Neural cell (in vitro differentiated cells): ENCODE measurements at regions not wholly inside any gene's neighbourhood (a gene's known extent, or its start where the extent isn't known, plus 50 kb on each side); places are given as distances from the start of the nearest gene placed in this dataset.
"Not testable (repeated sequence)": the region's sequence is repeated elsewhere in the genome, so short reads cannot be mapped to it uniquely, and the experiment has no call there.

ENCODE experiments used
- H2AFZ ChIP-seq: fragments of 200-600, 300-800 bp; sonication (generic), shearing (Covaris generic); 2 replicates; pipeline ENCODE4 v1.6.0; 2014; ENCODE audit warnings: low read depth, mild to moderate bottlenecking, antibody characterized with exemption, low read length, moderate library complexity
- H3F3A ChIP-seq: fragments of 200-600 bp; shearing (Covaris generic); 2 replicates; pipeline ENCODE4 v1.6.1; 2016; ENCODE audit warnings: mild to moderate bottlenecking, moderate library complexity, mixed read lengths, antibody characterized with exemption, low read length; ENCODE audit not compliant: insufficient read depth, poor library complexity, severe bottlenecking
- H3K27ac ChIP-seq: fragments of 200-600, 300-800 bp; sonication (generic), shearing (Covaris generic); 2 replicates; pipeline ENCODE4 v1.5.1; 2014; ENCODE audit warnings: mild to moderate bottlenecking, low read length, moderate library complexity
- H3K27me3 ChIP-seq: fragments of 300-800, 200-600 bp; sonication (generic), shearing (Covaris generic); 2 replicates; pipeline ENCODE4 v1.6.0; 2014; ENCODE audit warnings: mild to moderate bottlenecking, low read depth, low read length, moderate library complexity; ENCODE audit not compliant: insufficient read depth
- H3K36me3 ChIP-seq: fragments of 300-800, 200-600 bp; sonication (generic), shearing (Covaris generic); 2 replicates; pipeline ENCODE4 v1.5.1; 2014; ENCODE audit warnings: mild to moderate bottlenecking, antibody characterized with exemption, low read length, moderate library complexity; ENCODE audit not compliant: insufficient read depth
- H3K4me2 ChIP-seq: fragments of 300-800, 200-600 bp; sonication (generic), shearing (Covaris generic); 2 replicates; pipeline ENCODE4 v1.6.0; 2014; ENCODE audit warnings: mild to moderate bottlenecking, low read length
- H3K4me3 ChIP-seq: fragments of 300-800, 200-600 bp; sonication (generic), shearing (Covaris generic); 2 replicates; pipeline ENCODE4 v1.5.1; 2014; ENCODE audit warnings: mild to moderate bottlenecking, low read length, moderate library complexity
- H3K79me2 ChIP-seq: fragments of 200-600 bp; shearing (Covaris generic); replicated peaks from 2 replicates; pipeline ENCODE4 v1.6.0; 2014; ENCODE audit warnings: mild to moderate bottlenecking, low read length, moderate library complexity; ENCODE audit not compliant: insufficient read depth
- H3K9ac ChIP-seq: fragments of 300-800, 200-600 bp; sonication (generic), shearing (Covaris generic); 2 replicates; pipeline ENCODE4 v1.6.1; 2016; ENCODE audit warnings: mild to moderate bottlenecking, low read length, mixed read lengths
- H3K9me2 ChIP-seq: fragments of 200-600 bp; shearing (Covaris generic); 2 replicates; pipeline ENCODE4 v1.6.1; 2016; ENCODE audit warnings: mild to moderate bottlenecking, low read length, mixed read lengths; ENCODE audit not compliant: insufficient read depth
- H3K9me3 ChIP-seq: fragments of 200-600, 300-800 bp; sonication (generic), shearing (Covaris generic); 2 replicates; pipeline ENCODE4 v1.6.1; 2016; ENCODE audit warnings: mild to moderate bottlenecking, mixed run types, low read length, moderate library complexity, mixed read lengths
- H4K20me1 ChIP-seq: fragments of 200-600 bp; shearing (Covaris generic); 2 replicates; pipeline ENCODE4 v1.6.1; 2016; ENCODE audit warnings: mild to moderate bottlenecking, mixed run types; ENCODE audit not compliant: insufficient read depth
- EP300 ChIP-seq: fragments of 450-650 bp; conservative IDR thresholded peaks from 2 replicates; pipeline ENCODE4 v1.6.1; 2014; ENCODE audit warnings: antibody characterized with exemption, mild to moderate bottlenecking, moderate library complexity; ENCODE audit not compliant: poor library complexity, severe bottlenecking
- EZH2 ChIP-seq: fragments of 200-600, 300-800 bp; shearing (Covaris generic), sonication (generic); IDR thresholded peaks from 2 replicates; pipeline ENCODE4 v1.6.1; 2014; ENCODE audit warnings: antibody characterized with exemption, low read length, borderline replicate concordance, mild to moderate bottlenecking; ENCODE audit not compliant: insufficient read depth, poor library complexity, severe bottlenecking
- MXI1 ChIP-seq: fragments of 450-650 bp; conservative IDR thresholded peaks from 2 replicates; pipeline ENCODE4 v1.6.1; 2014; ENCODE audit warnings: antibody characterized with exemption, mild to moderate bottlenecking; ENCODE audit not compliant: poor library complexity, severe bottlenecking
- POLR2AphosphoS5 ChIP-seq: IDR thresholded peaks from 2 replicates; pipeline ENCODE4 v1.6.1; 2012
- RAD21 ChIP-seq: fragments of 450-650 bp; conservative IDR thresholded peaks from 2 replicates; pipeline ENCODE4 v1.6.1; 2014; ENCODE audit warnings: antibody characterized with exemption, mild to moderate bottlenecking, moderate library complexity
- SMC3 ChIP-seq: fragments of 450-650 bp; conservative IDR thresholded peaks from 2 replicates; pipeline ENCODE4 v1.6.1; 2014; ENCODE audit warnings: antibody characterized with exemption, mild to moderate bottlenecking, moderate library complexity; ENCODE audit not compliant: poor library complexity
- TAF1 ChIP-seq: IDR thresholded peaks from 2 replicates; pipeline ENCODE4 v1.6.1; 2012; ENCODE audit warnings: low read depth
- TF ChIP-seq, protein P1 (sequence below): IDR thresholded peaks from 2 replicates; pipeline ENCODE4 v1.6.1; 2012; ENCODE audit warnings: borderline replicate concordance
- TF ChIP-seq, protein P2 (sequence below): fragments of 450-650 bp; IDR thresholded peaks from 2 replicates; pipeline ENCODE4 v1.5.1; 2014; ENCODE audit warnings: antibody characterized with exemption, mild to moderate bottlenecking, moderate library complexity; ENCODE audit not compliant: poor library complexity, severe bottlenecking

- H3K9me2 ChIP-seq, result no peaks in the 10 kb centered on the region
- no peak overlapping the region for H3K4me2 ChIP-seq
- no peak overlapping the region for H3K4me3 ChIP-seq
- H3K79me2 ChIP-seq, result no peaks in the 10 kb centered on the region
- H4K20me1 ChIP-seq, result no peaks in the 10 kb centered on the region
- H3K9ac ChIP-seq, result no peak overlapping the region
- H3K9me3 ChIP-seq, result no peaks in the 10 kb centered on the region
- no peak overlapping the region for H2AFZ ChIP-seq
- no peaks in the 10 kb centered on the region for H3K36me3 ChIP-seq
- TF ChIP-seq RAD21 (no peak), EZH2 (no peak), POLR2AphosphoS5 (no peak), SMC3 (no peak), MXI1 (no peak), TAF1 (no peak), EP300 (no peak)
- TF ChIP-seq, protein P1, sequence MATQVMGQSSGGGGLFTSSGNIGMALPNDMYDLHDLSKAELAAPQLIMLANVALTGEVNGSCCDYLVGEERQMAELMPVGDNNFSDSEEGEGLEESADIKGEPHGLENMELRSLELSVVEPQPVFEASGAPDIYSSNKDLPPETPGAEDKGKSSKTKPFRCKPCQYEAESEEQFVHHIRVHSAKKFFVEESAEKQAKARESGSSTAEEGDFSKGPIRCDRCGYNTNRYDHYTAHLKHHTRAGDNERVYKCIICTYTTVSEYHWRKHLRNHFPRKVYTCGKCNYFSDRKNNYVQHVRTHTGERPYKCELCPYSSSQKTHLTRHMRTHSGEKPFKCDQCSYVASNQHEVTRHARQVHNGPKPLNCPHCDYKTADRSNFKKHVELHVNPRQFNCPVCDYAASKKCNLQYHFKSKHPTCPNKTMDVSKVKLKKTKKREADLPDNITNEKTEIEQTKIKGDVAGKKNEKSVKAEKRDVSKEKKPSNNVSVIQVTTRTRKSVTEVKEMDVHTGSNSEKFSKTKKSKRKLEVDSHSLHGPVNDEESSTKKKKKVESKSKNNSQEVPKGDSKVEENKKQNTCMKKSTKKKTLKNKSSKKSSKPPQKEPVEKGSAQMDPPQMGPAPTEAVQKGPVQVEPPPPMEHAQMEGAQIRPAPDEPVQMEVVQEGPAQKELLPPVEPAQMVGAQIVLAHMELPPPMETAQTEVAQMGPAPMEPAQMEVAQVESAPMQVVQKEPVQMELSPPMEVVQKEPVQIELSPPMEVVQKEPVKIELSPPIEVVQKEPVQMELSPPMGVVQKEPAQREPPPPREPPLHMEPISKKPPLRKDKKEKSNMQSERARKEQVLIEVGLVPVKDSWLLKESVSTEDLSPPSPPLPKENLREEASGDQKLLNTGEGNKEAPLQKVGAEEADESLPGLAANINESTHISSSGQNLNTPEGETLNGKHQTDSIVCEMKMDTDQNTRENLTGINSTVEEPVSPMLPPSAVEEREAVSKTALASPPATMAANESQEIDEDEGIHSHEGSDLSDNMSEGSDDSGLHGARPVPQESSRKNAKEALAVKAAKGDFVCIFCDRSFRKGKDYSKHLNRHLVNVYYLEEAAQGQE, result no peak
- TF ChIP-seq, protein P2, sequence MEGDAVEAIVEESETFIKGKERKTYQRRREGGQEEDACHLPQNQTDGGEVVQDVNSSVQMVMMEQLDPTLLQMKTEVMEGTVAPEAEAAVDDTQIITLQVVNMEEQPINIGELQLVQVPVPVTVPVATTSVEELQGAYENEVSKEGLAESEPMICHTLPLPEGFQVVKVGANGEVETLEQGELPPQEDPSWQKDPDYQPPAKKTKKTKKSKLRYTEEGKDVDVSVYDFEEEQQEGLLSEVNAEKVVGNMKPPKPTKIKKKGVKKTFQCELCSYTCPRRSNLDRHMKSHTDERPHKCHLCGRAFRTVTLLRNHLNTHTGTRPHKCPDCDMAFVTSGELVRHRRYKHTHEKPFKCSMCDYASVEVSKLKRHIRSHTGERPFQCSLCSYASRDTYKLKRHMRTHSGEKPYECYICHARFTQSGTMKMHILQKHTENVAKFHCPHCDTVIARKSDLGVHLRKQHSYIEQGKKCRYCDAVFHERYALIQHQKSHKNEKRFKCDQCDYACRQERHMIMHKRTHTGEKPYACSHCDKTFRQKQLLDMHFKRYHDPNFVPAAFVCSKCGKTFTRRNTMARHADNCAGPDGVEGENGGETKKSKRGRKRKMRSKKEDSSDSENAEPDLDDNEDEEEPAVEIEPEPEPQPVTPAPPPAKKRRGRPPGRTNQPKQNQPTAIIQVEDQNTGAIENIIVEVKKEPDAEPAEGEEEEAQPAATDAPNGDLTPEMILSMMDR, result no peak
- no peak overlapping the region for H3K27ac ChIP-seq
- no peaks in the 10 kb centered on the region for H3F3A ChIP-seq
- no peaks in the 10 kb centered on the region for H3K27me3 ChIP-seq
Observed at GRCh38 chr10:33832124-33832787, 497.8 kb upstream of the NRP1 start.

GRCh38 chr10:33831591-33831990, 497.1 kb upstream of the NRP1 start:
- Histone ChIP-seq H3K36me3 (no peaks in the 10 kb centered on the region), H3K4me3 (no peak overlapping the region), H3K9me3 (no peaks in the 10 kb centered on the region), H4K20me1 (no peaks in the 10 kb centered on the region), H3F3A (no peaks in the 10 kb centered on the region), H3K27me3 (no peaks in the 10 kb centered on the region), H3K4me2 (no peak overlapping the region), H3K9ac (no peak overlapping the region), H3K27ac (no peak overlapping the region), H3K79me2 (no peaks in the 10 kb centered on the region), H3K9me2 (no peaks in the 10 kb centered on the region), H2AFZ (no peak overlapping the region)
- TF ChIP-seq POLR2AphosphoS5 (no peak), TAF1 (no peak), RAD21 (no peak), EP300 (no peak), EZH2 (no peak)
- TF ChIP-seq, protein P1, result no peak
- TF ChIP-seq, protein P2, result no peak

DNA sequence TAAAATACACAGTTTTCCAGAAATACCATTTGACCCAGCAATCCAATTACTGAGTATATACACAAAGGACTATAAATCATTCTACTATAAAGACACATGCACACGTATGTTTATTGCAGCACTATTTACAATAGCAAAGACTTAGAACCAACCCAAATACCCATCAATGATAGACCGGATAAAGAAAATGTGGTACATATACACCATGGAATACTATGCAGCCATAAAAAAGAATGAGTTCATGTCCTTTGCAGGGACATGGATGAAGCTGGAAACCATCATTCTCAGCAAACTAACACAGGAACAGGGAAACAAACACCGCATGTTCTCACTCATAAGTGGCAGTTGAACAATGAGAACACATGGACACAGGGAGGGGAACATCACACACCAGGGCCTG, 495.4 kb upstream of the NRP1 start:
- not testable (repeated sequence) for H3K9ac ChIP-seq, H3K4me2 ChIP-seq, H3K36me3 ChIP-seq, H4K20me1 ChIP-seq, H3K79me2 ChIP-seq, H2AFZ ChIP-seq, H3K9me3 ChIP-seq, H3K4me3 ChIP-seq, H3F3A ChIP-seq, H3K27me3 ChIP-seq, H3K9me2 ChIP-seq, H3K27ac ChIP-seq
